ENCODE measurements at regions not wholly inside any gene's neighbourhood (a gene's known extent, or its start where the extent isn't known, plus 50 kb on each side); places are given as distances from the start of the nearest gene placed in this dataset.

- no peak overlapping the region for H3K4me3 ChIP-seq
- DNase-seq (ENCODE audit: low spot score) = no peak
- no peak overlapping the region for H3K27ac ChIP-seq
- TF ChIP-seq CTCF (IDR thresholded peaks at IDR 0.05) = no peak
Measured at GRCh38 chr2:238796223-238796885, 51.5 kb upstream of the TWIST2 start.

- peak; percentile 56 for DNase-seq (ENCODE audit: low spot score)
- Histone ChIP-seq H3K27ac (no peak overlapping the region), H3K4me3 (no peak overlapping the region)
- TF ChIP-seq CTCF (IDR thresholded peaks at IDR 0.05) = no peak
Measured at GRCh38 chr2:238797537-238797936, 50.3 kb upstream of the TWIST2 start.

Data from coronary artery (tissue), 2 donors.